ENCODE measurements at regions not wholly inside any gene's neighbourhood (a gene's known extent, or its start where the extent isn't known, plus 50 kb on each side); places are given as distances from the start of the nearest gene placed in this dataset.

- no peak for TF ChIP-seq CTCF (conservative IDR thresholded peaks at IDR 0.05; ENCODE audit: low read depth, low read length)
- H3K4me3 ChIP-seq (ENCODE audit: low read depth, low read length): no peak overlapping the region
- no peak for DNase-seq (ENCODE audit: low read depth)
Observed at GRCh38 chr13:31437975-31438374, 238.2 kb downstream of the B3GLCT start.

- no peak for TF ChIP-seq CTCF (conservative IDR thresholded peaks at IDR 0.05; ENCODE audit: low read depth, low read length)
- DNase-seq (ENCODE audit: low read depth): no peak
- no peak overlapping the region for H3K4me3 ChIP-seq (ENCODE audit: low read depth, low read length)
Observed at GRCh38 chr13:31440132-31440531, 240.4 kb downstream of the B3GLCT start.

GRCh38 chr13:31441800-31442510, 242.2 kb downstream of the B3GLCT start:
- TF ChIP-seq CTCF (conservative IDR thresholded peaks at IDR 0.05; ENCODE audit: low read depth, low read length): no peak
- no peak overlapping the region for H3K4me3 ChIP-seq (ENCODE audit: low read depth, low read length)
- DNase-seq (ENCODE audit: low read depth): no peak

GRCh38 chr13:31442571-31442970, 242.8 kb downstream of the B3GLCT start:
- no peak for DNase-seq (ENCODE audit: low read depth)
- H3K4me3 ChIP-seq (ENCODE audit: low read depth, low read length): no peak overlapping the region
- TF ChIP-seq CTCF (conservative IDR thresholded peaks at IDR 0.05; ENCODE audit: low read depth, low read length): no peak

- no peak for DNase-seq (ENCODE audit: low read depth)
- no peak for TF ChIP-seq CTCF (conservative IDR thresholded peaks at IDR 0.05; ENCODE audit: low read depth, low read length)
- no peak overlapping the region for H3K4me3 ChIP-seq (ENCODE audit: low read depth, low read length)
Observed at GRCh38 chr13:31444266-31444856, 244.6 kb downstream of the B3GLCT start.

- no peak overlapping the region for H3K4me3 ChIP-seq (ENCODE audit: low read depth, low read length)
- no peak for TF ChIP-seq CTCF (conservative IDR thresholded peaks at IDR 0.05; ENCODE audit: low read depth, low read length)
- no peak for DNase-seq (ENCODE audit: low read depth)
Observed at GRCh38 chr13:31452525-31452924, 252.8 kb downstream of the B3GLCT start.

- DNase-seq (ENCODE audit: low read depth): no peak
- H3K4me3 ChIP-seq (ENCODE audit: low read depth, low read length): no peak overlapping the region
- TF ChIP-seq CTCF (conservative IDR thresholded peaks at IDR 0.05; ENCODE audit: low read depth, low read length): no peak
Observed at GRCh38 chr13:31455581-31455980, 255.8 kb downstream of the B3GLCT start.

All from epithelial cell of proximal tubule (primary cell).